Activated T-helper 17 cell treated with anti-CD3 and anti-CD28 coated beads, Interleukin-2, amount 50 U/mL, for 72 hours (primary cell): ENCODE measurements at regions not wholly inside any gene's neighbourhood (a gene's known extent, or its start where the extent isn't known, plus 50 kb on each side); places are given as distances from the start of the nearest gene placed in this dataset.
"Not testable (repeated sequence)": the region's sequence is repeated elsewhere in the genome, so short reads cannot be mapped to it uniquely, and the experiment has no call there.

Experiments
- ATAC-seq: fragments of 150-1000 bp; cut with Tn5 transposase; replicated peaks from 2 replicates; pipeline ENCODE4 v1.10.0; 2021; ENCODE audit warnings: mild to moderate bottlenecking, moderate library complexity
- H3K27ac Mint-ChIP-seq: one replicate; pipeline ENCODE4 v1.8.0; 2022; ENCODE audit warnings: mixed read lengths
- H3K27me3 Mint-ChIP-seq: one replicate; pipeline ENCODE4 v1.8.0; 2022; ENCODE audit warnings: mixed read lengths
- H3K36me3 Mint-ChIP-seq: one replicate; pipeline ENCODE4 v1.8.0; 2022; ENCODE audit warnings: low read depth, mild to moderate bottlenecking, mixed read lengths
- H3K4me1 Mint-ChIP-seq: one replicate; pipeline ENCODE4 v1.8.0; 2022; ENCODE audit warnings: mixed read lengths
- H3K4me3 Mint-ChIP-seq: one replicate; pipeline ENCODE4 v1.8.0; 2022; ENCODE audit warnings: mild to moderate bottlenecking, mixed read lengths
- H3K9me3 Mint-ChIP-seq: one replicate; pipeline ENCODE4 v1.8.0; 2022; ENCODE audit warnings: mixed read lengths

GRCh38 chr12:91889910-91890309 is 255.7 kb downstream of the BTG1 start:
- no peak for ATAC-seq
- Mint-ChIP-seq H3K36me3 (no peaks in the 10 kb centered on the region), H3K27ac (no peak overlapping the region), H3K27me3 (no peaks in the 10 kb centered on the region), H3K4me1 (no peaks in the 10 kb centered on the region), H3K9me3 (no peaks in the 10 kb centered on the region), H3K4me3 (no peak overlapping the region)

DNA sequence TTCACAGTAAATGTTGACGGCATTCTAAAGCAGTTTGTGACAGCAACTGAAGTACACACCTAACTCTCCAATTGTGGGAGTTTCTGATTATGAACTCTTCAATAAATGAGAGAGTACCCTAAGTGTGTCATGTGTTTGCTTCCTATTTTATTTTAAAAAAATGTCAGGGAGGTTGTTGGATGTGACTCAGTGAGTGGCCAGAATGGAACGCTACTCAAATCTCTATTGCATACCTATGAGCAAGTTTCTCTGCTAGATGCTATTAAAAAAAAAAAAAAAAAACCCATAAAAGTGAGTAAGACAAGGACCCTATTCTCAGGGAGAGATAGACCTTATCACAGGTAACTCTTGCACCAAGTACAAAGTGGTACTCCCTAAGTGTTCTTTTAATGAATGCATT is 256.6 kb downstream of the BTG1 start:
- Mint-ChIP-seq H3K9me3 (no peaks in the 10 kb centered on the region), H3K4me3 (no peak overlapping the region), H3K36me3 (no peaks in the 10 kb centered on the region), H3K27me3 (no peaks in the 10 kb centered on the region), H3K27ac (peak overlapping the region; percentile 41), H3K4me1 (no peaks in the 10 kb centered on the region)
- ATAC-seq: no peak

- H3K9me3 Mint-ChIP-seq: no peaks in the 10 kb centered on the region
- ATAC-seq: no peak
- H3K4me1 Mint-ChIP-seq: no peaks in the 10 kb centered on the region
- H3K4me3 Mint-ChIP-seq: no peak overlapping the region
- no peak overlapping the region for H3K27ac Mint-ChIP-seq
- no peaks in the 10 kb centered on the region for H3K27me3 Mint-ChIP-seq
- H3K36me3 Mint-ChIP-seq: no peaks in the 10 kb centered on the region
Measured at GRCh38 chr12:91887957-91888356, 257.7 kb downstream of the BTG1 start.

GRCh38 chr12:91885851-91886731 is 259.6 kb downstream of the BTG1 start:
- H3K9me3 Mint-ChIP-seq: no peaks in the 10 kb centered on the region

GRCh38 chr12:91884230-91884629 is 261.4 kb downstream of the BTG1 start:
- no peak overlapping the region for H3K4me3 Mint-ChIP-seq
- no peak for ATAC-seq
- H3K27ac Mint-ChIP-seq: no peak overlapping the region
- H3K36me3 Mint-ChIP-seq: no peaks in the 10 kb centered on the region
- no peaks in the 10 kb centered on the region for H3K9me3 Mint-ChIP-seq
- H3K27me3 Mint-ChIP-seq: no peaks in the 10 kb centered on the region
- peaks cover 9% of the 10 kb centered on the region for H3K4me1 Mint-ChIP-seq

More at GRCh38 chr12:91885851-91886731, 259.6 kb downstream of the BTG1 start:
- H3K4me1 Mint-ChIP-seq: no peaks in the 10 kb centered on the region
- ATAC-seq: no peak
- no peaks in the 10 kb centered on the region for H3K36me3 Mint-ChIP-seq
- no peaks in the 10 kb centered on the region for H3K27me3 Mint-ChIP-seq
- H3K27ac Mint-ChIP-seq: no peak overlapping the region
- H3K4me3 Mint-ChIP-seq: no peak overlapping the region

- Mint-ChIP-seq H3K9me3 (no peaks in the 10 kb centered on the region), H3K4me3 (no peak overlapping the region), H3K4me1 (peaks cover 9% of the 10 kb centered on the region), H3K27me3 (no peaks in the 10 kb centered on the region), H3K27ac (no peak overlapping the region), H3K36me3 (no peaks in the 10 kb centered on the region)
- no peak for ATAC-seq
Measured at GRCh38 chr12:91883811-91884210, 261.8 kb downstream of the BTG1 start.

DNA sequence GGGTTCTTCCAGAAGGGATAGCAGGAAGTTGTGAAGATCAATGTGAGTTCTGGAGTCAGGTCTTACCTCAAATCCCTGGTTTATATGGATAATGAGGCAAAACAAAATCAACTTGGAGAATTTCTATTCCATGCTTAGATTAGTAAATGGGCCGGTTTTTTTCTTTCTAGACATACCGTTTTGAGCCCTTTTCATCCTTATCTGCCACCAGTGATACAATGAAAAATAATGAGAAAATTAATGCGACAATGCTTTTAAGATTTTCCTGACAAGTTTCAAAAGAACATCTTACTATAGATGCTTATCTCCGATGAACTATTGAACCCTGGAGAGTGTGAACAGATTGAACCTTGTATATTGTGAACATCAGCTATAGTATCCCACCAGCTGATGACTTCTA is 262.7 kb downstream of the BTG1 start:
- no peak overlapping the region for H3K4me3 Mint-ChIP-seq

GRCh38 chr12:91880528-91880927 is 265.1 kb downstream of the BTG1 start:
- peak overlapping the region; percentile 18 for H3K4me3 Mint-ChIP-seq
- peak overlapping the region; percentile 80 for H3K27ac Mint-ChIP-seq
- peaks cover 35% of the 10 kb centered on the region for H3K4me1 Mint-ChIP-seq
- no peak for ATAC-seq
- peaks cover 13% of the 10 kb centered on the region for H3K36me3 Mint-ChIP-seq
- peaks cover under 1% of the 10 kb centered on the region for H3K9me3 Mint-ChIP-seq
- H3K27me3 Mint-ChIP-seq: no peaks in the 10 kb centered on the region

More for the DNA sequence above, 262.7 kb downstream of the BTG1 start:
- H3K36me3 Mint-ChIP-seq: peaks cover 2% of the 10 kb centered on the region
- no peaks in the 10 kb centered on the region for H3K9me3 Mint-ChIP-seq
- no peaks in the 10 kb centered on the region for H3K27me3 Mint-ChIP-seq
- H3K4me1 Mint-ChIP-seq: peaks cover 13% of the 10 kb centered on the region
- H3K27ac Mint-ChIP-seq: no peak overlapping the region
- no peak for ATAC-seq

DNA sequence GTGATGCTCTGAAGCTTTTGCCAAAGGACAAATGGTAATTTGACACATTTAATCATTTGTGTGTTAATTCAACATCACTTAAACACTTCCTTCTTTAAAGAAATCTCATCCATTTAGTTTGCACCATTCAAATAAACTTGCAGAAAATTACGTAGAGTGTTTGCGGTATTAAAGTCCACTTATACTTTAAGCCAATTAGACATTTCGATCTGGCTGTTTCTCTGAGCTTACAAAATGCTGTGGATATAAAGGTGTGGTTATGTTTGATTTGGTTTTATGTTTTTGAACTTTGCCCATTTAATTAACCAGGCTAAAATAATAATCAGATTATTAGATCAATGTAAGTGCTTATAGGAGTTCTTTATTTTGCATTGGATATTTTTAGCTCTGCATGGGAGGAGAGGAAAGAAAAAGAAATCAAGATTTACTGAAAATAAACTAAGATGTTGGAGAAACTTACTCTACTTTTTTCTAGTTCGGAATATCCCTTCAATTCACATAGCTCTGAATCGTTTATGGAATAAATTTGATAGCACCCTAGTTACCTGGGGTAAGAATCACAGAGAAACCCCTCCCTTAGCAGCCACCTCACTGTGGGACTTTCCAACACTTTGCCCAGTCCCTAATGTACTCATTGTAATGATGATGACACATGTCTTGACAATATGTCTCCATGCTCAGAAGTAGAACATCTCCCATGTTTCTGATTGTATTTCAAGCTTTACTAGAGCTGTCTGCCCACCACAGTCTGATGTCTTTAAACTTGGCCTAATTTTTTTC is 268.0 kb downstream of the BTG1 start:
- H3K4me3 Mint-ChIP-seq: peak overlapping the region; percentile 91
- H3K27ac Mint-ChIP-seq: peak overlapping the region; percentile 100
- H3K27me3 Mint-ChIP-seq: no peaks in the 10 kb centered on the region
- peak; percentile 69 for ATAC-seq
- peaks cover 46% of the 10 kb centered on the region for H3K4me1 Mint-ChIP-seq
- H3K9me3 Mint-ChIP-seq: peaks cover 4% of the 10 kb centered on the region
- peaks cover 13% of the 10 kb centered on the region for H3K36me3 Mint-ChIP-seq

DNA sequence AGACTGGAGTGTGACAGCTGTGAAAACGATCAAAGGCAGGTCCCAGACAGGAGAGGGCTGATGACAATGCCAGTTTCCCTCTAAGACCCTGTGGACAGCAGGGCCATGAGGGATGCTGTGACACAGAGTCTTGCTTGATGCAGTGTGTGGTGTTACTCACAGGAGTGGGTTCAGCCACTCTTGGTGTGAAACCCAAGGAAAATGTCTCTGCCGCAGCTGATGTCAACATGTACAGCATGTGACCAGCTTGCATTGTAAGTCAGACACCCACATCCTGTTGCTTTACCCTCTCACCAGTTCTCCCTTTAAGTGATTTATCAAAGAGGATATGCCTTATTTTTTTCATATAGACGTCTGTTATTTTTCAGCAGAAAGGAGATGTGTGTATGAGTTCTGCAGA is 268.6 kb downstream of the BTG1 start:
- Mint-ChIP-seq H3K27me3 (no peaks in the 10 kb centered on the region), H3K27ac (peak overlapping the region; percentile 100), H3K9me3 (peaks cover 4% of the 10 kb centered on the region), H3K36me3 (peaks cover 13% of the 10 kb centered on the region), H3K4me3 (peak overlapping the region; percentile 91), H3K4me1 (peaks cover 49% of the 10 kb centered on the region)
- ATAC-seq: peak; percentile 98

DNA sequence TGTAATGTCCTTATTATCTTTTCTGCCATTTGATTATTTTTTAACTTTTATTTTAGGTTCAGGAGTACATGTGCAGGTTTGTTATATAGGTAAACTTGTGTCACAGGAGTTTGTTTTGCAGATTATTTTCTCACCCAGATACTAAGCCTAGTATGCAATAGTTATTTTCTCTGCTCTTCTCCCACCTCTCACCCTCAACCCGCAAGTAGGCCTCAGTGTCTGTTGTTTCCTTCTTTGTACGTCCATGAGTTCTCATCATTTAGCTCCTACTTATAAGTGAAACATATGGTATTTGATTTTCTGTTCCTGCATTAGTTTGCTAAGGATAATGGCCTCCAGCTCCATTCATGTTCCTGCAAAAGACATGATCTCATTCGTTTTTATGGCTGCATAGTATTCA is 270.0 kb downstream of the BTG1 start:
- Mint-ChIP-seq H3K27ac (peak overlapping the region; percentile 100), H3K36me3 (peaks cover 13% of the 10 kb centered on the region), H3K4me1 (peaks cover 61% of the 10 kb centered on the region), H3K4me3 (peak overlapping the region; percentile 91)
- H3K27me3 Mint-ChIP-seq, ATAC-seq, H3K9me3 Mint-ChIP-seq: not testable (repeated sequence)

DNA sequence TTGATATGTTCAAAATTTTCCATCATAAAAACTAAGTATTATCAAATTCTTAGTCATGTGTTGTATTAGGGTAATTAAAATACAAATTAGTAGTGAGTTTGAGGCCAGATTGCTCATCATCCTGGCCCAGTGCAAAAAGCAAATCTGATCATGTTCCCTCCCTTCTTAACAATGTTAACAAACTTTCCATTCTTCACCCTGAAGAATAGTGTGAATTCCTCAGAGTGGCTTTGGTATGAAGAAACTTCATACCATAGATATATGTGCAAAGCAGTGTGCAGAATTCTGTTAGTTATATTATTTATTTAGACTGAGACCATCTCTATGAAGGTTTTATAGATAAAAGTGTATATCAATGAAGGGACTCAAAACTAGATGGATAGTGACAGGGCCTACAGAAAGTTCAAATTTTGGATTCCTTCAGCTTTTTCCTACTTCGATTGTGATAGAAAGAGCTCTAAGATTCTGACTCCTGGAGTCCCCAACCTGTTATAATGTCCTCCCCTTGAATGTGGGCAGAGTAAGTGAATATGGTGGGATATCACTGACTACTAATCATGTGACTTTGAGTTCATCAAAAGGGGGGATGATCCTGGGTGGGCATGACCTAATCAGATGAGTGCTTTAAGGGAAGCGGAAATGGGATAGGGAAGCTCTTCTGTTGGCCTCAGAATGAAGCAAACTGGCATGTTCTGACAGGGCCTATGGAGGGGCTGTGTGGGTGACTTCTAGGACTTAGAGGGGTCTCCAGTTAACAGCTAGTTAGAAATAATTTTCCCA is 271.4 kb downstream of the BTG1 start:
- Mint-ChIP-seq H3K36me3 (peaks cover 13% of the 10 kb centered on the region), H3K4me3 (peak overlapping the region; percentile 91), H3K27me3 (no peaks in the 10 kb centered on the region), H3K4me1 (peaks cover 51% of the 10 kb centered on the region), H3K9me3 (peaks cover 4% of the 10 kb centered on the region), H3K27ac (peak overlapping the region; percentile 100)
- no peak for ATAC-seq

DNA sequence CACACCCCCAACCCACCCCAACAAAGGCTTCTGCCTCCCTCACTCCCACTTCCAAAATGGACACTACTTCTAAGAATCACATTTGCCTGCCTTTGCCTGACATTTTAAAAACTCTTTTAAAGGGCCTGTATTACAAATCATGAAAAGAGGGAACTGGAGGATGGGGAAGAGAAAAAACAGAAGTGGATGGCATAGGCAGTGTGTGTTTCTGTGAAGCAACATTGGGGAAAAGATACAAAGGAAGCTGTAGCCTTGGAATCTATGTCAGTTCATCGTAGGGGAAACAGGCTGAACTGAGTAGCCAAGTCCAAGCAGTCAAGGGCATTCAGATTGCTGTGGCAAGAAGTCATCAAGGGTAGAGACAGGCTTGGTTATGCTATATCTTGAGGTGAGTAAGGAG is 273.9 kb downstream of the BTG1 start:
- Mint-ChIP-seq H3K4me3 (peak overlapping the region; percentile 73), H3K4me1 (peaks cover 38% of the 10 kb centered on the region), H3K27ac (peak overlapping the region; percentile 49)

More for the DNA sequence above, 273.9 kb downstream of the BTG1 start:
- Mint-ChIP-seq H3K27me3 (no peaks in the 10 kb centered on the region), H3K36me3 (no peaks in the 10 kb centered on the region), H3K9me3 (peaks cover 4% of the 10 kb centered on the region)
- no peak for ATAC-seq
